NB4 (cell line): ENCODE measurements at regions not wholly inside any gene's neighbourhood (a gene's known extent, or its start where the extent isn't known, plus 50 kb on each side); places are given as distances from the start of the nearest gene placed in this dataset.
A peak's percentile ranks its signal among the peaks of the same experiment; 100 is the strongest.

ENCODE experiments used
- DNase-seq: peaks from one replicate; pipeline ENCODE4 v3.0.0; 2010; ENCODE audit warnings: low read depth
- H3K4me3 ChIP-seq: one replicate; pipeline ENCODE4 v1.5.1; 2011; ENCODE audit warnings: mild to moderate bottlenecking, low read depth, low read length, moderate library complexity
- MYC ChIP-seq: IDR thresholded peaks from 2 replicates; pipeline ENCODE4 v1.6.1; 2011; ENCODE audit warnings: low read depth, low read length
- POLR2A ChIP-seq: IDR thresholded peaks from 2 replicates; pipeline ENCODE4 v1.6.1; 2011; ENCODE audit warnings: mild to moderate bottlenecking; ENCODE audit not compliant: insufficient read length; ENCODE audit errors: extremely low read depth
- TF ChIP-seq, protein P1 (sequence below): IDR thresholded peaks from one replicate; pipeline ENCODE4 v1.5.1; 2012; ENCODE audit warnings: low read depth, low read length
- TF ChIP-seq, protein P2 (sequence below): IDR thresholded peaks from 2 replicates; pipeline ENCODE4 v1.6.1; 2011; ENCODE audit warnings: low read depth, low read length

DNA sequence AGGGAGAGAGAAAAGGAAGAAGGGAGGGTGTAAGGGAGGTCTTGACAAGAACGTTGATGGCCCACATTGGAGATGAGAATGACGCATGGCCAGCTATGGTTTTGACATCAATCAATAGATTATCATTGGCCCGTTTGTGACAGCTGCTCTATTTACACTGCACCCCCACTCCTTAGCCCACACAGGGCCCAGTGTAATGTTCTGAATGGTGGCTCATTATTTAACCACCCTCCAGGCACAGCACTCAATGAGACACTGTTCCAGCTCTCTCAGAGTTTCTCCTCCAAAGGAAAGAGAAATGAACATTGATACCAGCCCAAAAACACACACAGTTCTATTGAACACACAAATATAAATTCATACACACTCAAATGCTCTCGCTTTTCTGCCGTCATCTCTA lies 173.0 kb upstream of the IPO5 start:
- H3K4me3 ChIP-seq, result no peak overlapping the region
- no peak for DNase-seq
- TF ChIP-seq, protein P1, sequence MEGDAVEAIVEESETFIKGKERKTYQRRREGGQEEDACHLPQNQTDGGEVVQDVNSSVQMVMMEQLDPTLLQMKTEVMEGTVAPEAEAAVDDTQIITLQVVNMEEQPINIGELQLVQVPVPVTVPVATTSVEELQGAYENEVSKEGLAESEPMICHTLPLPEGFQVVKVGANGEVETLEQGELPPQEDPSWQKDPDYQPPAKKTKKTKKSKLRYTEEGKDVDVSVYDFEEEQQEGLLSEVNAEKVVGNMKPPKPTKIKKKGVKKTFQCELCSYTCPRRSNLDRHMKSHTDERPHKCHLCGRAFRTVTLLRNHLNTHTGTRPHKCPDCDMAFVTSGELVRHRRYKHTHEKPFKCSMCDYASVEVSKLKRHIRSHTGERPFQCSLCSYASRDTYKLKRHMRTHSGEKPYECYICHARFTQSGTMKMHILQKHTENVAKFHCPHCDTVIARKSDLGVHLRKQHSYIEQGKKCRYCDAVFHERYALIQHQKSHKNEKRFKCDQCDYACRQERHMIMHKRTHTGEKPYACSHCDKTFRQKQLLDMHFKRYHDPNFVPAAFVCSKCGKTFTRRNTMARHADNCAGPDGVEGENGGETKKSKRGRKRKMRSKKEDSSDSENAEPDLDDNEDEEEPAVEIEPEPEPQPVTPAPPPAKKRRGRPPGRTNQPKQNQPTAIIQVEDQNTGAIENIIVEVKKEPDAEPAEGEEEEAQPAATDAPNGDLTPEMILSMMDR, result no peak
- TF ChIP-seq, protein P2, sequence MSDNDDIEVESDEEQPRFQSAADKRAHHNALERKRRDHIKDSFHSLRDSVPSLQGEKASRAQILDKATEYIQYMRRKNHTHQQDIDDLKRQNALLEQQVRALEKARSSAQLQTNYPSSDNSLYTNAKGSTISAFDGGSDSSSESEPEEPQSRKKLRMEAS, result no peak
- TF ChIP-seq MYC, result no peak

DNA sequence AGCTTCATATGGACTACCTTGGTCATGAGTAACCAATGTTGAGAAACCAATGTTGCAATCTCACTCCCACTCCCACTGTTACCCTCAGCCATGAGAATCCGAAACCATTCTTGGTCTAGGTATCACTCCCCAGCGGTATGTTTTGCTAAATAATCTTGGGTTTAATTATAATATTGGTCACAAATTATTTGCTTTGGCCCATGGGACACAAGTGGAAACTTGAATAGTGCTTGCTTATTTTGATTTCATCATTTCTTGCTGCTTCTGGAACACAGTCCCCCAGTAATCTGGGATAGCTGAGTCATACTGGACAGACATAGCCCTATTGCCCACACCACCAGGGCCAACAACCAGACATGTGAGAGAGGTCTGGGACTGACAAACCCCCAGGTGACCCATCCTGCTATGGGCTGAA lies 171.6 kb upstream of the IPO5 start:
- TF ChIP-seq POLR2A, result no peak
- TF ChIP-seq MYC, result no peak
- TF ChIP-seq, protein P1, result no peak
- TF ChIP-seq, protein P2, result no peak
- no peak overlapping the region for H3K4me3 ChIP-seq
- DNase-seq, result peak; percentile 4

DNA sequence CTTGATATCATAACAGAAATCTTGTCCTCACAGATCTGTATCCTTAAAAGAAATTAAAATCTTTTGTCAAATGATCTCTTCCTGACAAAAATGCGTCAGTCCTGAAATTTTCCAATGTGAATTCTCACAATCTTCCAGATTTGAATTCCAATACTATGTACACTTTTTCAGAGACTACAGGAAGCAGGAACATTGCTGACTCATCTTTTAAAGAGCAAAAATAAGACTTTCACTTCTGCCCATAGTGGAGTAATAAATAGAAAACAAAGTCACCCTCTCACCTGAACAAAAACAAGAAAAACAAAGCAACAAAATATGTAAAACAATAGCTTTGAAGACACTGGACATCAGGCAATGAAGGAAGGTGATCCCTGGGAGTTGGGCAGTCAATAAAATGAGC lies 167.0 kb upstream of the IPO5 start:
- no peak for TF ChIP-seq MYC
- TF ChIP-seq, protein P2, result no peak
- TF ChIP-seq, protein P1, result no peak
- no peak for TF ChIP-seq POLR2A
- DNase-seq, result no peak

DNA sequence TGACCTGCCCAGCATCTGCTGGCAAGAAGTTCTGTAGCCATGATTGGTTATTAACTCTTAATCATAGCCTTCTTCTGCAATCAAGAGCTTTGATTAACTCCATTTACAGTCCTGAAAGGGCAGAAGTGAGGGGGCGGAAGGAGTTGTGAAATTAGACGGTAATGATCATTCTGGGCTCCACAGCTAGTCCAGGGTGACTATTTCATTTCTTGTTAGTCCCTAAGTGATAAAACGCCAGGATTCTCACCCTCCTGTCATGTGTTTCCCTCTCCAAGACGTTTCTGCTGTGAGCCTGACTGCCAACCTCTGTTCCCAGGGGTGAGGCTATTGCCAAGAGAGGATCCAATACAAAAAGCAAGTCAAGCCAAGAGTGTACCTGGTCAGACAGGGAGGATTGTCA lies 155.9 kb upstream of the IPO5 start:
- TF ChIP-seq MYC (no peak), POLR2A (no peak)
- TF ChIP-seq, protein P2, result no peak
- TF ChIP-seq, protein P1, result no peak
- DNase-seq, result no peak
- no peak overlapping the region for H3K4me3 ChIP-seq

More for the DNA sequence above, 167.0 kb upstream of the IPO5 start:
- H3K4me3 ChIP-seq, result no peak overlapping the region

DNA sequence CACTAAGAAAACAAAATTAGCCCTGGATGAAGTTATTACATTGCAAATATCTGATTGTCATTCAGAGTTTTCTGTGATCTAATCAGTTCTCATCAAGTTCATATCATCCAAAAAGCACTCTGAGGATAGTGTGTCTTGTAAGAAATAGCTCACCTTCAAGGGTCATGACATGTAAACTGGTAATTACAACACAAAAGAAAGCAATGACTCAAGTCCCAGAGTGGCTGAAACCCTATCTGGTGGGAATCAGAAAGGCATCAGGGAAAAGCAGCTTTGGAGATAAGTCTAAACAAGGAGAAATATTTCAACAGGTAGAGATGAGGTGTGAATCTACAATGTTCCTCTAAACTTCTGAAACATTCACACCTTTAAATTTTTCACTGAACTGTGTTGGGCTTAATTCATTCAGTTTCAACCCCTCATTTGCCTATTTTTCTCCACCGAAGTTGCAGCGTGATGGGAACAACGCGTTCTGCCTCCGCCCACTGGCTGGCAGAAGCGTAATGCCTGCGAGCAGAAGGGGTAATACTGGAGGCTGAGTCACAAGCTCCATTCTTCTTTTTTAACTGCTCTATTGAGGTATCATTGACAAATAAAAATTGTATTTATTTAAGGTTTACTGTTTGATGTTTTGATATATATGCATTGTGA lies 155.2 kb upstream of the IPO5 start:
- TF ChIP-seq, protein P1, result no peak
- TF ChIP-seq, protein P2, result no peak
- TF ChIP-seq POLR2A (no peak), MYC (no peak)
- H3K4me3 ChIP-seq, result no peak overlapping the region
- DNase-seq, result no peak
